IMR-90 (cell line): ENCODE measurements at regions not wholly inside any gene's neighbourhood (a gene's known extent, or its start where the extent isn't known, plus 50 kb on each side); places are given as distances from the start of the nearest gene placed in this dataset.

Experiments
- BHLHE40 ChIP-seq: fragments of 150-350 bp; IDR thresholded peaks from 2 replicates; pipeline ENCODE4 v1.6.1; 2016; ENCODE audit warnings: mild to moderate bottlenecking, low read depth, low read length
- CEBPB ChIP-seq: IDR thresholded peaks from 2 replicates; pipeline ENCODE4 v1.6.1; 2012; ENCODE audit warnings: low read depth, low read length, improper control_type of control experiment
- CHD1 ChIP-seq: IDR thresholded peaks from 2 replicates; pipeline ENCODE4 v1.6.1; 2012; ENCODE audit warnings: low read depth, low read length, improper control_type of control experiment
- CTCF ChIP-seq: conservative IDR thresholded peaks from 2 replicates; pipeline ENCODE4 v1.5.1; 2012; ENCODE audit warnings: mild to moderate bottlenecking, low read depth, low read length, improper control_type of control experiment
- MAFK ChIP-seq: IDR thresholded peaks from 2 replicates; pipeline ENCODE4 v1.6.1; 2012; ENCODE audit warnings: low read depth, low read length, improper control_type of control experiment
- MAZ ChIP-seq: IDR thresholded peaks from 2 replicates; pipeline ENCODE4 v1.6.1; 2012; ENCODE audit warnings: low read depth, mild to moderate bottlenecking, low read length, improper control_type of control experiment, moderate library complexity, borderline replicate concordance
- MXI1 ChIP-seq: IDR thresholded peaks from 2 replicates; pipeline ENCODE4 v1.6.1; 2012; ENCODE audit warnings: low read depth, mild to moderate bottlenecking, low read length, moderate library complexity, borderline replicate concordance
- NFE2L2 ChIP-seq: fragments of 150-350 bp; IDR thresholded peaks from 2 replicates; pipeline ENCODE4 v1.6.1; 2016; ENCODE audit warnings: low read depth, mild to moderate bottlenecking, low read length
- POLR2A ChIP-seq: IDR thresholded peaks from 2 replicates; pipeline ENCODE4 v1.6.1; 2012; ENCODE audit warnings: mild to moderate bottlenecking, low read depth, low read length
- RAD21 ChIP-seq: IDR thresholded peaks from 2 replicates; pipeline ENCODE4 v1.6.1; 2012; ENCODE audit warnings: low read length, improper control_type of control experiment
- RCOR1 ChIP-seq: IDR thresholded peaks from 2 replicates; pipeline ENCODE4 v1.6.1; 2012; ENCODE audit warnings: mild to moderate bottlenecking, low read length, improper control_type of control experiment; ENCODE audit not compliant: insufficient replicate concordance
- RFX5 ChIP-seq: IDR thresholded peaks from 2 replicates; pipeline ENCODE4 v1.8.0; 2012; ENCODE audit warnings: low read depth, mild to moderate bottlenecking, low read length, moderate library complexity
- SMC3 ChIP-seq: fragments of 150-350 bp; IDR thresholded peaks from 2 replicates; pipeline ENCODE4 v1.6.1; 2016; ENCODE audit warnings: low read depth, mild to moderate bottlenecking, antibody characterized with exemption, low read length, moderate library complexity
- USF2 ChIP-seq: fragments of 150-350 bp; IDR thresholded peaks from 2 replicates; pipeline ENCODE4 v1.6.1; 2017; ENCODE audit warnings: mild to moderate bottlenecking, antibody characterized with exemption, low read length, low read depth

- TF ChIP-seq CHD1 (no peak), CEBPB (no peak), CTCF (no peak), SMC3 (no peak), POLR2A (no peak), BHLHE40 (no peak), MAFK (no peak), RAD21 (no peak), USF2 (no peak), NFE2L2 (no peak), MXI1 (no peak), RFX5 (no peak), MAZ (no peak), RCOR1 (no peak)
Measured at GRCh38 chr15:24394303-24394702, 281.3 kb upstream of the NPAP1 start.
